ENCODE measurements at regions not wholly inside any gene's neighbourhood (a gene's known extent, or its start where the extent isn't known, plus 50 kb on each side); places are given as distances from the start of the nearest gene placed in this dataset.

- TF ChIP-seq CTCF (conservative IDR thresholded peaks at IDR 0.05 in 1 of 2, IDR thresholded peaks at IDR 0.05 in 1 of 2; ENCODE audit: extremely low read depth in 1 of 2, insufficient read depth in 1 of 2, low read depth in 1 of 2, low read length in 2 of 2) (no peak), EZH2 (IDR thresholded peaks at IDR 0.05; ENCODE audit: borderline replicate concordance, low read length) (no peak)
These were observed 131.6 kb upstream of the TAB2 start for GRCh38 chr6:149185799-149186357.
